ENCODE measurements at regions not wholly inside any gene's neighbourhood (a gene's known extent, or its start where the extent isn't known, plus 50 kb on each side); places are given as distances from the start of the nearest gene placed in this dataset.

GRCh38 chr12:131349397-131350127 is 361.3 kb upstream of the SFSWAP start:
- no peak for DNase-seq (ENCODE audit: low read depth)
- H3K4me3 ChIP-seq (ENCODE audit: control insufficient read depth, low read depth, low read length), result no peak overlapping the region
- TF ChIP-seq CTCF (IDR thresholded peaks at IDR 0.05; ENCODE audit: control insufficient read depth, insufficient read depth, low read depth, low read length, missing control alignments), result no peak

- H3K4me3 ChIP-seq (ENCODE audit: control insufficient read depth, low read depth, low read length), result no peak overlapping the region
- DNase-seq (ENCODE audit: low read depth), result no peak
- no peak for TF ChIP-seq CTCF (IDR thresholded peaks at IDR 0.05; ENCODE audit: control insufficient read depth, insufficient read depth, low read depth, low read length, missing control alignments)
These were observed 360.0 kb upstream of the SFSWAP start for GRCh38 chr12:131350943-131351318.

DNA sequence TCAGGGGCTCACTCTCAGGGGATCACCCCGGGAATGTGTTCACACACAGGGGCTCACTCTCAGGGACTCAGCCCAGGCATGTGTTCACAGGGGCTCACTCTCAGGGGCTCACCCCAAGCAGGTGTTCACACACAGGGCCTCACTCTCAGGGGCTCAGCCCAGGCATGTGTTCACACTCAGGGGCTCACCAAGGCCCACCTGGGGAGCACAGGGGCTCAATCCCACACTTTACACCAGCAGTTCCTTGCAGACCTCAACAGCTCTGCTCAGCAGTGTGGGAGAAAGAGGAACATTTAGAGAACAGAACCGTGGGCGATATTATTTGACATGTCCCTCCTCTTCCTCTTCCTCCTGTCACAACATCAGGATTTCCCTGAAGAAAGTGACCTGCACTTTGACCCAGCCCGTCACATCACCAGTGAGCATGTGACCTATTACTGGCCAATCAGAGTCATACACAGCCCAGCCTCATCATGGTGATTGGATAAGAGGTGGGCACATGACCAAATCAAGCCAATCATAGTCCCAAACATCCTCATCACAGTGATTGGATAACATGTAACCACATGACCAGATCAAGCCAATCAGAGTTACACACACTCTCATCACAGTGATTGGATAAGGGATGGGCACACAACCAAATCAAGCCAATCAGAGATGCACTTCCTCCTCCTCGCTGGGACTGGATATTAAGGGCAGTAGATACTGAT is 359.4 kb upstream of the SFSWAP start:
- no peak overlapping the region for H3K4me3 ChIP-seq (ENCODE audit: control insufficient read depth, low read depth, low read length)
- no peak for TF ChIP-seq CTCF (IDR thresholded peaks at IDR 0.05; ENCODE audit: control insufficient read depth, insufficient read depth, low read depth, low read length, missing control alignments)
- DNase-seq (ENCODE audit: low read depth), result no peak

- no peak for DNase-seq (ENCODE audit: low read depth)
- no peak for TF ChIP-seq CTCF (IDR thresholded peaks at IDR 0.05; ENCODE audit: control insufficient read depth, insufficient read depth, low read depth, low read length, missing control alignments)
- no peak overlapping the region for H3K4me3 ChIP-seq (ENCODE audit: control insufficient read depth, low read depth, low read length)
These were observed 358.5 kb upstream of the SFSWAP start for GRCh38 chr12:131352296-131352900.

DNA sequence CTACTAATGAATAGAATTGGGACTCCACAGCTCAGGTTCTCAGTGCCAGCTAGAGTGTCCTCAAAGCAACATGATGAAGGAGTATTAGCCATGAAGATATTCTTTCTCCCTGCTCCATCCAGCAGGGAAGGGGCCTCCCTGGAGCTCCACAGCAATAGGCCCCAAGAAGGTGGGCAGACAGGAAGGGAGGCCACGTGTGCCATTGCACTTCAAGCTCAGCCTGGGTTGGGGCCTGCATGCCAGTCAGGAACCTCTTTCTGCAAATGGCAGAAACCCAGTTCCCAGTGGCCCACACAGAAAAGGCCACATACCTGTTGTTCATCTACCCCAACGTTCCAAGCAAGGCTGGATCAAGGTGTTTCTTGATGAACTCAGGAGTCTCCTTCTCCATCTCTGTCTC is 357.5 kb upstream of the SFSWAP start:
- H3K4me3 ChIP-seq (ENCODE audit: control insufficient read depth, low read depth, low read length), result no peak overlapping the region
- TF ChIP-seq CTCF (IDR thresholded peaks at IDR 0.05; ENCODE audit: control insufficient read depth, insufficient read depth, low read depth, low read length, missing control alignments), result no peak
- DNase-seq (ENCODE audit: low read depth), result no peak

- no peak for TF ChIP-seq CTCF (IDR thresholded peaks at IDR 0.05; ENCODE audit: control insufficient read depth, insufficient read depth, low read depth, low read length, missing control alignments)
- no peak overlapping the region for H3K4me3 ChIP-seq (ENCODE audit: control insufficient read depth, low read depth, low read length)
- DNase-seq (ENCODE audit: low read depth), result no peak
These were observed 357.1 kb upstream of the SFSWAP start for GRCh38 chr12:131353826-131354225.
